ENCODE measurements at regions not wholly inside any gene's neighbourhood (a gene's known extent, or its start where the extent isn't known, plus 50 kb on each side); places are given as distances from the start of the nearest gene placed in this dataset.

- TF ChIP-seq CTCF (IDR thresholded peaks at IDR 0.05; ENCODE audit: low read depth, low read length, missing control alignments) = no peak
- no peak for DNase-seq (ENCODE audit: low read depth)
- H3K4me3 ChIP-seq (ENCODE audit: low read depth, low read length) = no peak overlapping the region
- in situ Hi-C loops (cut with HindIII; ENCODE audit: low sequenced_read_pairs) = no loop called here
Observed at GRCh38 chr9:91485006-91485405, 61.4 kb upstream of the NFIL3 start.

- in situ Hi-C loops (cut with HindIII; ENCODE audit: low sequenced_read_pairs) = no loop called here
- no peak for DNase-seq (ENCODE audit: low read depth)
- no peak for TF ChIP-seq CTCF (IDR thresholded peaks at IDR 0.05; ENCODE audit: low read depth, low read length, missing control alignments)
- H3K4me3 ChIP-seq (ENCODE audit: low read depth, low read length) = no peak overlapping the region
Observed at GRCh38 chr9:91483835-91484234, 60.2 kb upstream of the NFIL3 start.

GRCh38 chr9:91483189-91483691 is 59.6 kb upstream of the NFIL3 start:
- in situ Hi-C loops (cut with HindIII; ENCODE audit: low sequenced_read_pairs) = no loop called here
- H3K4me3 ChIP-seq (ENCODE audit: low read depth, low read length) = no peak overlapping the region
- no peak for TF ChIP-seq CTCF (IDR thresholded peaks at IDR 0.05; ENCODE audit: low read depth, low read length, missing control alignments)
- no peak for DNase-seq (ENCODE audit: low read depth)

GRCh38 chr9:91481972-91482371 is 58.3 kb upstream of the NFIL3 start:
- in situ Hi-C loops (cut with HindIII; ENCODE audit: low sequenced_read_pairs) = no loop called here
- H3K4me3 ChIP-seq (ENCODE audit: low read depth, low read length) = no peak overlapping the region
- TF ChIP-seq CTCF (IDR thresholded peaks at IDR 0.05; ENCODE audit: low read depth, low read length, missing control alignments) = no peak
- no peak for DNase-seq (ENCODE audit: low read depth)

GRCh38 chr9:91477106-91477505 is 53.5 kb upstream of the NFIL3 start:
- no peak for DNase-seq (ENCODE audit: low read depth)
- TF ChIP-seq CTCF (IDR thresholded peaks at IDR 0.05; ENCODE audit: low read depth, low read length, missing control alignments) = no peak
- no peak overlapping the region for H3K4me3 ChIP-seq (ENCODE audit: low read depth, low read length)
- in situ Hi-C loops (cut with HindIII; ENCODE audit: low sequenced_read_pairs) = no loop called here

- in situ Hi-C loops (cut with HindIII; ENCODE audit: low sequenced_read_pairs) = no loop called here
- no peak overlapping the region for H3K4me3 ChIP-seq (ENCODE audit: low read depth, low read length)
- no peak for TF ChIP-seq CTCF (IDR thresholded peaks at IDR 0.05; ENCODE audit: low read depth, low read length, missing control alignments)
- no peak for DNase-seq (ENCODE audit: low read depth)
Observed at GRCh38 chr9:91474656-91475055, 51.0 kb upstream of the NFIL3 start.
